GM23338 (cell line): ENCODE measurements at regions not wholly inside any gene's neighbourhood (a gene's known extent, or its start where the extent isn't known, plus 50 kb on each side); places are given as distances from the start of the nearest gene placed in this dataset.

Experiments used
- CTCF ChIP-seq, 2 experiments: fragments of 200-600 bp in 1 of 2; sonication (generic) in 1 of 2; conservative IDR thresholded peaks; 2 replicates each; pipeline versions ENCODE4 v1.5.1 to v1.6.1; 2016 to 2017; ENCODE audit warnings: antibody characterized with exemption in 2 of 2, low read depth in 2 of 2, mild to moderate bottlenecking in 2 of 2, moderate library complexity in 1 of 2
- EZH2 ChIP-seq: fragments of 200-600 bp; sonication (generic); IDR thresholded peaks from one replicate; pipeline ENCODE4 v1.8.0; 2017; ENCODE audit warnings: antibody characterized with exemption, mild to moderate bottlenecking, low read depth; ENCODE audit not compliant: unreplicated experiment
- JUNB ChIP-seq: IDR thresholded peaks from one replicate; pipeline ENCODE4 v1.6.1; 2016; ENCODE audit warnings: antibody characterized with exemption; ENCODE audit not compliant: unreplicated experiment
- NANOG ChIP-seq: IDR thresholded peaks from 2 replicates; pipeline ENCODE4 v1.6.1; 2016; ENCODE audit warnings: antibody characterized with exemption, borderline replicate concordance
- REST ChIP-seq: IDR thresholded peaks from one replicate; pipeline ENCODE4 v1.6.1; 2018; ENCODE audit warnings: antibody characterized with exemption; ENCODE audit not compliant: unreplicated experiment
- STAT1 ChIP-seq: IDR thresholded peaks from one replicate; pipeline ENCODE4 v1.6.1; 2016; ENCODE audit warnings: antibody characterized with exemption; ENCODE audit not compliant: unreplicated experiment
- ZNF114 ChIP-seq: fragments of 250-450 bp; sonication (Bioruptor Pico); IDR thresholded peaks from 2 replicates; pipeline ENCODE4 v1.5.0; 2020; ENCODE audit warnings: mild to moderate bottlenecking, moderate library complexity
- ZNF462 ChIP-seq: fragments of 250-450 bp; sonication (Bioruptor Pico); IDR thresholded peaks from 2 replicates; pipeline ENCODE4 v1.5.0; 2020; ENCODE audit warnings: mild to moderate bottlenecking, moderate library complexity

GRCh38 chr1:31515056-31515775 is 61.1 kb upstream of the TINAGL1 start (continued):
- TF ChIP-seq ZNF462 (no peak), NANOG (no peak), STAT1 (no peak), ZNF114 (CRISPR knock-in tag) (no peak), CTCF (conservative IDR thresholded peaks at IDR 0.05; ENCODE audit: low read depth in 2 of 2) (no peak), JUNB (no peak), REST (no peak), EZH2 (no peak)
